ENCODE measurements at regions not wholly inside any gene's neighbourhood (a gene's known extent, or its start where the extent isn't known, plus 50 kb on each side); places are given as distances from the start of the nearest gene placed in this dataset.

DNA sequence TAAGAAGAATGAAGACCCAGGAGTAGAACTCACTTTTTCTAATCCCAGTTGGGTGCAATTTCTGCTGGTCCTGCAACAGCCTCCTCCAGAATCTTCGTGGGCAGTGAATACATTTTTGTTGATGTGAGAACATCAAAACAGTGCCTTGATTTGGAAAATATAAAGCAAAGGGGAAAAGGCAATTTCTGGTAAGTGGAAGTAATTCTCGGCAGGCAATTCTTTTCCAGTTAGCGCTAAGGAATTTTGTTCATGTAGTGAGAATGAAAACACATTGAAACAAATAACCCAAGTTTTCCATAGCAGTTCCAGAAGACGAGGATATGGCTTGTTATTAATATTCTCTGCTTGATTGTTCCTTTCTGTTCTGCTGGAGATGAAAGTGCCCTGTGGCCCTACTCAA is 178.7 kb downstream of the SPATA31D1 start:
- H3K36me3 ChIP-seq: no peaks in the 10 kb centered on the region
- no peak overlapping the region for H3K4me3 ChIP-seq
- no peaks in the 10 kb centered on the region for H3K27me3 ChIP-seq
- intact Hi-C loops (cut with DNase I; ENCODE audit: low total_unique reads) (no loop called here), in situ Hi-C loops (cut with MboI; ENCODE audit: low pct_ligation_motif_present in 1 of 4, low pct_unique_long_range_greater_than_20kb in 1 of 4, low sequenced_read_pairs in 3 of 4) (no loop called here)
- no peak for DNase-seq
- no peaks in the 10 kb centered on the region for H3K9me3 ChIP-seq
- no peak for TF ChIP-seq POLR2AphosphoS5 (IDR thresholded peaks at IDR 0.05)
- no peaks in the 10 kb centered on the region for H3K4me1 ChIP-seq
- 63 to 77% methylated on average over 4 of the region's 4 CpGs for WGBS, 2 donors (ENCODE audit: low coverage in 1 of 2)
- no peak overlapping the region for H3K27ac ChIP-seq

DNA sequence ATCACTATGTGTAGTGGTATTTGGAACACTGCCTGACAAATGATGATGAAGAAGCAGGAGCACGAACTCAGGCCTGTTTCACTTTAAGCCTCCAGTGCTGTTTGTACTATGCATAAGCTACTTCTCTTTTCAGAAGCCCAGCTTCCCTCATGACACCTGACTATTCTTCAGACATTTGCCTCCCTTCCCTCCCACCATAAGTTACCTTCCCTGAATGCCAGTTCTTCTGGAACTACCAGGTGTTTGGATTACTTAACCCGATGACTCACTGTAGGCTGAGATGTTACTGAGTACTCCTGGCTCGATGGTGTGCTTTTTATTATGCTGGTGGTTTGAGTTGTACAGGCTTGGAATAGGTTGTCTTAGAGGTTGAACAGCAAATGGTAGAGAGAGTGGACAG is 180.0 kb downstream of the SPATA31D1 start:
- no peak for DNase-seq
- in situ Hi-C loops (cut with MboI; ENCODE audit: low pct_ligation_motif_present in 1 of 4, low pct_unique_long_range_greater_than_20kb in 1 of 4, low sequenced_read_pairs in 3 of 4) (no loop called here), intact Hi-C loops (cut with DNase I; ENCODE audit: low total_unique reads) (no loop called here)
- no peak overlapping the region for H3K4me3 ChIP-seq
- no peaks in the 10 kb centered on the region for H3K27me3 ChIP-seq
- H3K27ac ChIP-seq: no peak overlapping the region
- TF ChIP-seq POLR2A (IDR thresholded peaks at IDR 0.05) (no peak), POLR2AphosphoS5 (IDR thresholded peaks at IDR 0.05) (no peak), EP300 (IDR thresholded peaks at IDR 0.05; ENCODE audit: low read depth) (no peak)
- TF ChIP-seq, protein P1, sequence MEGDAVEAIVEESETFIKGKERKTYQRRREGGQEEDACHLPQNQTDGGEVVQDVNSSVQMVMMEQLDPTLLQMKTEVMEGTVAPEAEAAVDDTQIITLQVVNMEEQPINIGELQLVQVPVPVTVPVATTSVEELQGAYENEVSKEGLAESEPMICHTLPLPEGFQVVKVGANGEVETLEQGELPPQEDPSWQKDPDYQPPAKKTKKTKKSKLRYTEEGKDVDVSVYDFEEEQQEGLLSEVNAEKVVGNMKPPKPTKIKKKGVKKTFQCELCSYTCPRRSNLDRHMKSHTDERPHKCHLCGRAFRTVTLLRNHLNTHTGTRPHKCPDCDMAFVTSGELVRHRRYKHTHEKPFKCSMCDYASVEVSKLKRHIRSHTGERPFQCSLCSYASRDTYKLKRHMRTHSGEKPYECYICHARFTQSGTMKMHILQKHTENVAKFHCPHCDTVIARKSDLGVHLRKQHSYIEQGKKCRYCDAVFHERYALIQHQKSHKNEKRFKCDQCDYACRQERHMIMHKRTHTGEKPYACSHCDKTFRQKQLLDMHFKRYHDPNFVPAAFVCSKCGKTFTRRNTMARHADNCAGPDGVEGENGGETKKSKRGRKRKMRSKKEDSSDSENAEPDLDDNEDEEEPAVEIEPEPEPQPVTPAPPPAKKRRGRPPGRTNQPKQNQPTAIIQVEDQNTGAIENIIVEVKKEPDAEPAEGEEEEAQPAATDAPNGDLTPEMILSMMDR (IDR thresholded peaks at IDR 0.05): no peak
- WGBS, 2 donors (ENCODE audit: low coverage in 1 of 2): 60 to 61% methylated on average over 3 of the region's 3 CpGs
- H3K9me3 ChIP-seq: no peaks in the 10 kb centered on the region
- no peaks in the 10 kb centered on the region for H3K36me3 ChIP-seq
- H3K4me1 ChIP-seq: no peaks in the 10 kb centered on the region

DNA sequence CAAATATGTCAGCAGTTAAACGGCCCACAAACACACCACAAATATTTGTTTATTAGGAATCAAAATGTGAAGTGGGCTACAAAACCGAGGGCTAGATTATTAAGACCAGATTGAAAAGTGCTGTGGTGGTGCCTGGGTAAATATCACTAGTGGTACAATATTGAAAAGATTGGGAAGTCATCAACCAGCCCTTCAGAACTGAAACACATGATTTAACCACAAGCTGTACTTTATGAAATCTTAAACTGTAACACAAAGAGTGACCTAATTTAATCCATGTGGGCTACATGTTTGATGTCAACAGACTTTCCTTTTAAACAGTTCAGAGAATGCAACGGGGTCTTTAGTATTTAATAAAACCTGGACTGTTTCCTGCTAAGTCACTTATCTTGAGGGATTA is 182.3 kb downstream of the SPATA31D1 start:
- no peaks in the 10 kb centered on the region for H3K27me3 ChIP-seq
- TF ChIP-seq, protein P1 (IDR thresholded peaks at IDR 0.05): no peak
- TF ChIP-seq POLR2A (IDR thresholded peaks at IDR 0.05): no peak
- TF ChIP-seq EP300 (IDR thresholded peaks at IDR 0.05; ENCODE audit: low read depth): no peak
- no peak for TF ChIP-seq POLR2AphosphoS5 (IDR thresholded peaks at IDR 0.05)
- no peaks in the 10 kb centered on the region for H3K9me3 ChIP-seq
- H3K36me3 ChIP-seq: no peaks in the 10 kb centered on the region
- H3K27ac ChIP-seq: no peak overlapping the region
- H3K4me3 ChIP-seq: no peak overlapping the region
- in situ Hi-C loops (cut with MboI; ENCODE audit: low pct_ligation_motif_present in 1 of 4, low pct_unique_long_range_greater_than_20kb in 1 of 4, low sequenced_read_pairs in 3 of 4) (no loop called here), intact Hi-C loops (cut with DNase I; ENCODE audit: low total_unique reads) (no loop called here)
- DNase-seq: no peak
- WGBS, 2 donors (ENCODE audit: low coverage in 1 of 2): 42 to 71% methylated on average over 2 to 3 of the region's 3 CpGs
- no peaks in the 10 kb centered on the region for H3K4me1 ChIP-seq

DNA sequence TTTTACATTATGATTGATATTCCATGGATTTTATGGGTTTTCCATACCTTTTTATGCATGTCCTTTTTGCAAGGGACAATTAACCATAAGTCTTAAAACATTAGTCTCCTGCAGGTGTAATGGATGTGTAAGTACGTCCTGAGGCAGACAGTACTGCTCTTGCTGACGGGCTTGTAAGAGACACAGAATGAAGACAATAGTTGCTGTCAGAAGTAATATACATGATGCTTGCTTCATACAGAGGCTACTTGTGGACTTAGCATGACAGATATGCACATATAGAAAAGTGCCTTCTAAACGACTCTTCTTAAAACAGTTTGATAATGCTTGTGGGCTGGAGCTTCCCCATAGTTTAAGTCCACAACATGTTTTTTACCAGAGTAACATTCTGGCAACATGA is 182.7 kb downstream of the SPATA31D1 start:
- Histone ChIP-seq H3K4me3 (no peak overlapping the region), H3K27ac (no peak overlapping the region), H3K9me3 (no peaks in the 10 kb centered on the region), H3K27me3 (no peaks in the 10 kb centered on the region), H3K4me1 (no peaks in the 10 kb centered on the region), H3K36me3 (no peaks in the 10 kb centered on the region)
- in situ Hi-C loops (cut with MboI; ENCODE audit: low pct_ligation_motif_present in 1 of 4, low pct_unique_long_range_greater_than_20kb in 1 of 4, low sequenced_read_pairs in 3 of 4): no loop called here
- TF ChIP-seq, protein P1 (IDR thresholded peaks at IDR 0.05): no peak
- no peak for TF ChIP-seq POLR2A (IDR thresholded peaks at IDR 0.05)
- TF ChIP-seq EP300 (IDR thresholded peaks at IDR 0.05; ENCODE audit: low read depth): no peak
- intact Hi-C loops (cut with DNase I; ENCODE audit: low total_unique reads): no loop called here
- DNase-seq: no peak
- WGBS, 2 donors (ENCODE audit: low coverage in 1 of 2): 78 to 86% methylated on average over 1 to 3 of the region's 3 CpGs

DNA sequence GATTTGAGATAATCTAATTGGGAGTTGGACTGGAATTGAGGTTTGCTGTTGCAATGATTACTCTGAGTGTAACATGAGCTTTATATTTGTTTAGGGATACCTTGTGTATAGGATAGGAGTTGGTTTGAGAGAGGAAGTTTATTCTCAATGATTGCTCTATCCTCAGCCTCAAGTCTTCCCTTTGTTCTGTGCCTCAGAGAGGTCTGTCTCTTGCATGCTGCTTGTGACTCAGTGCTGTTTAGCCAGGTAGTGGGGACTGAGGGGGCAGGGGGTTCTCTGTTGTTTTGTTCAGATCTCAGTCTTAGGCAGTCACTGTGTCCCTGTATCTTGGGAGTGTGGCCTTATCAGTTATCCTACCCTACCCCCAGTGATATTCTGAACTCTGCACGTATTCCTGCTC is 192.1 kb downstream of the SPATA31D1 start:
- Histone ChIP-seq H3K4me1 (no peaks in the 10 kb centered on the region), H3K27ac (no peak overlapping the region), H3K36me3 (no peaks in the 10 kb centered on the region), H3K9me3 (no peaks in the 10 kb centered on the region), H3K4me3 (no peak overlapping the region), H3K27me3 (no peaks in the 10 kb centered on the region)
- DNase-seq: no peak
- TF ChIP-seq POLR2AphosphoS5 (IDR thresholded peaks at IDR 0.05): no peak
- TF ChIP-seq POLR2A (IDR thresholded peaks at IDR 0.05): no peak
- no peak for TF ChIP-seq EP300 (IDR thresholded peaks at IDR 0.05; ENCODE audit: low read depth)
- TF ChIP-seq, protein P1 (IDR thresholded peaks at IDR 0.05): no peak
- intact Hi-C loops (cut with DNase I; ENCODE audit: low total_unique reads) (no loop called here), in situ Hi-C loops (cut with MboI; ENCODE audit: low pct_ligation_motif_present in 1 of 4, low pct_unique_long_range_greater_than_20kb in 1 of 4, low sequenced_read_pairs in 3 of 4) (loop anchor here in 1 of 4 donors (25.0 kb wide), 1 partner anchor 93 kb away; no protein-coding TSS in a partner anchor)
- WGBS, 2 donors (ENCODE audit: low coverage in 1 of 2): 76% methylated on average over 1 of the region's 1 CpG; no CpG with 5 or more reads in 1 of the 2 donors

Measured in transverse colon (tissue), 4 donors.